ENCODE measurements at regions not wholly inside any gene's neighbourhood (a gene's known extent, or its start where the extent isn't known, plus 50 kb on each side); places are given as distances from the start of the nearest gene placed in this dataset.
"Not testable (repeated sequence)": the region's sequence is repeated elsewhere in the genome, so short reads cannot be mapped to it uniquely, and the experiment has no call there.

GRCh38 chr6:51029561-51029960, 210.9 kb downstream of the TFAP2B start:
- Histone ChIP-seq H3K4me3 (no peak overlapping the region), H3K27me3 (replicated peaks; ENCODE audit: insufficient read depth) (no peaks in the 10 kb centered on the region), H3K9me3 (no peaks in the 10 kb centered on the region), H3K36me3 (no peaks in the 10 kb centered on the region), H3K4me1 (replicated peaks) (no peaks in the 10 kb centered on the region), H3K27ac (no peak overlapping the region)
- no peak for TF ChIP-seq POLR2AphosphoS5 (IDR thresholded peaks at IDR 0.05)
- no peak for TF ChIP-seq POLR2A (IDR thresholded peaks at IDR 0.05)
- TF ChIP-seq CTCF (IDR thresholded peaks at IDR 0.05) = no peak
- intact Hi-C loops (cut with DNase I) = no loop called here
- 4% methylated on average over 1 of the region's 1 CpG for WGBS
- no peak for DNase-seq (ENCODE audit: low spot score)

GRCh38 chr6:51045548-51045947, 226.9 kb downstream of the TFAP2B start:
- DNase-seq (ENCODE audit: low spot score) = no peak
- H3K36me3 ChIP-seq = no peaks in the 10 kb centered on the region
- WGBS = 61% methylated on average over 2 of the region's 2 CpGs
- TF ChIP-seq CTCF (IDR thresholded peaks at IDR 0.05) (no peak), POLR2A (IDR thresholded peaks at IDR 0.05) (no peak), POLR2AphosphoS5 (IDR thresholded peaks at IDR 0.05) (no peak)
- H3K27ac ChIP-seq = no peak overlapping the region
- intact Hi-C loops (cut with DNase I) = no loop called here
- H3K9me3 ChIP-seq = no peaks in the 10 kb centered on the region
- H3K4me3 ChIP-seq = no peak overlapping the region
- no peaks in the 10 kb centered on the region for H3K27me3 ChIP-seq (replicated peaks; ENCODE audit: insufficient read depth)
- H3K4me1 ChIP-seq (replicated peaks) = no peaks in the 10 kb centered on the region

- H3K27ac ChIP-seq = no peak overlapping the region
- H3K36me3 ChIP-seq = no peaks in the 10 kb centered on the region
- no peak overlapping the region for H3K4me3 ChIP-seq
- H3K4me1 ChIP-seq (replicated peaks) = no peaks in the 10 kb centered on the region
- DNase-seq (ENCODE audit: low spot score) = no peak
- no peaks in the 10 kb centered on the region for H3K9me3 ChIP-seq
- intact Hi-C loops (cut with DNase I) = no loop called here
- H3K27me3 ChIP-seq (replicated peaks; ENCODE audit: insufficient read depth) = no peaks in the 10 kb centered on the region
- 82% methylated on average over 3 of the region's 3 CpGs for WGBS
- TF ChIP-seq POLR2AphosphoS5 (IDR thresholded peaks at IDR 0.05) = no peak
- no peak for TF ChIP-seq CTCF (IDR thresholded peaks at IDR 0.05)
- TF ChIP-seq POLR2A (IDR thresholded peaks at IDR 0.05) = no peak
Measured at GRCh38 chr6:51049288-51049982, 230.8 kb downstream of the TFAP2B start.

GRCh38 chr6:51049983-51050877, 231.6 kb downstream of the TFAP2B start:
- TF ChIP-seq POLR2AphosphoS5 (IDR thresholded peaks at IDR 0.05) (no peak), CTCF (IDR thresholded peaks at IDR 0.05) (no peak), POLR2A (IDR thresholded peaks at IDR 0.05) (no peak)
- Histone ChIP-seq H3K27me3 (replicated peaks; ENCODE audit: insufficient read depth) (no peaks in the 10 kb centered on the region), H3K27ac (no peak overlapping the region), H3K4me1 (replicated peaks) (no peaks in the 10 kb centered on the region), H3K4me3 (no peak overlapping the region), H3K36me3 (no peaks in the 10 kb centered on the region), H3K9me3 (no peaks in the 10 kb centered on the region)
- WGBS = 30% methylated on average over 2 of the region's 2 CpGs
- intact Hi-C loops (cut with DNase I) = no loop called here
- no peak for DNase-seq (ENCODE audit: low spot score)

GRCh38 chr6:51052716-51053115, 234.0 kb downstream of the TFAP2B start:
- H3K27me3 ChIP-seq (replicated peaks; ENCODE audit: insufficient read depth); intact Hi-C loops (cut with DNase I); H3K36me3 ChIP-seq; H3K4me3 ChIP-seq; DNase-seq (ENCODE audit: low spot score); H3K27ac ChIP-seq; H3K9me3 ChIP-seq; H3K4me1 ChIP-seq (replicated peaks): not testable (repeated sequence)
- 93% methylated on average over 2 of the region's 2 CpGs for WGBS

GRCh38 chr6:51055316-51055715, 236.6 kb downstream of the TFAP2B start:
- H3K27ac ChIP-seq; DNase-seq (ENCODE audit: low spot score); H3K36me3 ChIP-seq; intact Hi-C loops (cut with DNase I); H3K4me3 ChIP-seq; H3K9me3 ChIP-seq; H3K4me1 ChIP-seq (replicated peaks); H3K27me3 ChIP-seq (replicated peaks; ENCODE audit: insufficient read depth): not testable (repeated sequence)
- 86% methylated on average over 2 of the region's 2 CpGs for WGBS

Measured in prostate gland (tissue), 2 donors.